Loucy (cell line): ENCODE measurements at regions not wholly inside any gene's neighbourhood (a gene's known extent, or its start where the extent isn't known, plus 50 kb on each side); places are given as distances from the start of the nearest gene placed in this dataset.

Source experiments
- H2AFZ ChIP-seq: fragments of 200-600 bp; sonication (generic); 2 replicates; pipeline ENCODE4 v1.6.0; 2016; ENCODE audit warnings: antibody characterized with exemption, mild to moderate bottlenecking, low read length, moderate library complexity
- H3F3A ChIP-seq: fragments of 200-600 bp; 2 replicates; pipeline ENCODE4 v1.6.0; 2016; ENCODE audit warnings: antibody characterized with exemption, low read depth, mild to moderate bottlenecking
- H3K27me3 ChIP-seq: fragments of 200-600 bp; sonication (generic); 2 replicates; pipeline ENCODE4 v1.6.1; 2014; ENCODE audit warnings: low read length, mild to moderate bottlenecking; ENCODE audit not compliant: insufficient read depth, poor library complexity, severe bottlenecking
- H3K36me3 ChIP-seq: fragments of 200-600 bp; sonication (generic); 2 replicates; pipeline ENCODE4 v1.6.1; 2016; ENCODE audit warnings: low read length; ENCODE audit not compliant: insufficient read depth
- H3K4me1 ChIP-seq: fragments of 200-600 bp; sonication (generic); 2 replicates; pipeline ENCODE4 v1.5.1; 2014; ENCODE audit warnings: low read length, mild to moderate bottlenecking; ENCODE audit not compliant: insufficient read depth, poor library complexity, severe bottlenecking
- H3K4me2 ChIP-seq: fragments of 200-600 bp; sonication (generic); 2 replicates; pipeline ENCODE4 v1.6.0; 2014; ENCODE audit warnings: antibody characterized with exemption, low read length, low read depth, mild to moderate bottlenecking; ENCODE audit not compliant: poor library complexity, severe bottlenecking
- H3K4me3 ChIP-seq: fragments of 200-600 bp; sonication (generic); 2 replicates; pipeline ENCODE4 v1.5.1; 2014; ENCODE audit warnings: low read length, mild to moderate bottlenecking, mixed read lengths; ENCODE audit not compliant: poor library complexity, severe bottlenecking
- H3K79me2 ChIP-seq: fragments of 200-600 bp; sonication (generic); 2 replicates; pipeline ENCODE4 v1.6.1; 2014; ENCODE audit warnings: low read length; ENCODE audit not compliant: insufficient read depth
- H3K9ac ChIP-seq: fragments of 200-600 bp; sonication (generic); 2 replicates; pipeline ENCODE4 v1.6.0; 2014; ENCODE audit warnings: mild to moderate bottlenecking, low read depth, low read length, moderate library complexity; ENCODE audit not compliant: poor library complexity, severe bottlenecking
- H3K9me2 ChIP-seq: fragments of 200-600 bp; sonication (generic); replicated peaks from 2 replicates; pipeline ENCODE4 v1.6.1; 2016; ENCODE audit warnings: low read depth, low read length, mixed read lengths
- H3K9me3 ChIP-seq: fragments of 200-600 bp; sonication (generic); 2 replicates; pipeline ENCODE4 v1.6.1; 2014; ENCODE audit warnings: mild to moderate bottlenecking, antibody characterized with exemption, low read length, low read depth; ENCODE audit not compliant: insufficient read depth
- H4K20me1 ChIP-seq: fragments of 200-600 bp; sonication (generic); 2 replicates; pipeline ENCODE4 v1.6.0; 2014; ENCODE audit warnings: antibody characterized with exemption, low read length, mild to moderate bottlenecking; ENCODE audit not compliant: insufficient read depth, poor library complexity, severe bottlenecking
- EZH2phosphoT487 ChIP-seq: fragments of 200-600 bp; IDR thresholded peaks from 2 replicates; pipeline ENCODE4 v1.6.1; 2018; ENCODE audit warnings: antibody characterized with exemption, mild to moderate bottlenecking, moderate library complexity, borderline replicate concordance
- TF ChIP-seq, protein P1 (sequence below): fragments of 200-600 bp; sonication (generic); conservative IDR thresholded peaks from 2 replicates; pipeline ENCODE4 v1.5.1; 2014; ENCODE audit warnings: mild to moderate bottlenecking, antibody characterized with exemption, low read length

DNA sequence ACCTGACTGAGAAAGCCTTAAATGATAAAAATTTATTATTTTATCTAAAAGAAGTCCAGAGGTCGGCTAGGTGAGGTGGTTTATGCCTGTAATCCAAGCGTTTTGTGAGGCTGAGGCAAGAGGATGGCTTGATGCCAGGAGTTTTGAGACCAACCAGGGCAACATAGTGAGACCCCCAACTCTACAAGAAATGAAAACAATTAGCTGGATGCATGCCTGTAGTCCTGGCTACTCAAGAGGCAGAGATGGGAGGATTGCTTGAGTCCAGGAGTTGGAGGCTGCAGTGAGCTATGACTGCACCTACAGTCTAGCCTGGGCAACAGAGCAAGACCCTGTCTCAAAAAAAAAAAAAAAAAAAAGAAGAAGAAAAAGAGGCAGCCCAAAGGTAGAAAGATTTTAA, 179.9 kb upstream of the KIF2A start:
- H3K27me3 ChIP-seq: no peaks in the 10 kb centered on the region
- H2AFZ ChIP-seq: no peak overlapping the region
- no peaks in the 10 kb centered on the region for H3K9me2 ChIP-seq
- no peaks in the 10 kb centered on the region for H3K9me3 ChIP-seq
- TF ChIP-seq, protein P1, sequence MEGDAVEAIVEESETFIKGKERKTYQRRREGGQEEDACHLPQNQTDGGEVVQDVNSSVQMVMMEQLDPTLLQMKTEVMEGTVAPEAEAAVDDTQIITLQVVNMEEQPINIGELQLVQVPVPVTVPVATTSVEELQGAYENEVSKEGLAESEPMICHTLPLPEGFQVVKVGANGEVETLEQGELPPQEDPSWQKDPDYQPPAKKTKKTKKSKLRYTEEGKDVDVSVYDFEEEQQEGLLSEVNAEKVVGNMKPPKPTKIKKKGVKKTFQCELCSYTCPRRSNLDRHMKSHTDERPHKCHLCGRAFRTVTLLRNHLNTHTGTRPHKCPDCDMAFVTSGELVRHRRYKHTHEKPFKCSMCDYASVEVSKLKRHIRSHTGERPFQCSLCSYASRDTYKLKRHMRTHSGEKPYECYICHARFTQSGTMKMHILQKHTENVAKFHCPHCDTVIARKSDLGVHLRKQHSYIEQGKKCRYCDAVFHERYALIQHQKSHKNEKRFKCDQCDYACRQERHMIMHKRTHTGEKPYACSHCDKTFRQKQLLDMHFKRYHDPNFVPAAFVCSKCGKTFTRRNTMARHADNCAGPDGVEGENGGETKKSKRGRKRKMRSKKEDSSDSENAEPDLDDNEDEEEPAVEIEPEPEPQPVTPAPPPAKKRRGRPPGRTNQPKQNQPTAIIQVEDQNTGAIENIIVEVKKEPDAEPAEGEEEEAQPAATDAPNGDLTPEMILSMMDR: no peak
- no peak for TF ChIP-seq EZH2phosphoT487
- H3K4me2 ChIP-seq: no peak overlapping the region
- no peak overlapping the region for H3K4me3 ChIP-seq
- no peaks in the 10 kb centered on the region for H3K4me1 ChIP-seq
- H4K20me1 ChIP-seq: no peaks in the 10 kb centered on the region
- no peaks in the 10 kb centered on the region for H3K79me2 ChIP-seq
- H3K9ac ChIP-seq: no peak overlapping the region
- no peaks in the 10 kb centered on the region for H3K36me3 ChIP-seq
- no peaks in the 10 kb centered on the region for H3F3A ChIP-seq

DNA sequence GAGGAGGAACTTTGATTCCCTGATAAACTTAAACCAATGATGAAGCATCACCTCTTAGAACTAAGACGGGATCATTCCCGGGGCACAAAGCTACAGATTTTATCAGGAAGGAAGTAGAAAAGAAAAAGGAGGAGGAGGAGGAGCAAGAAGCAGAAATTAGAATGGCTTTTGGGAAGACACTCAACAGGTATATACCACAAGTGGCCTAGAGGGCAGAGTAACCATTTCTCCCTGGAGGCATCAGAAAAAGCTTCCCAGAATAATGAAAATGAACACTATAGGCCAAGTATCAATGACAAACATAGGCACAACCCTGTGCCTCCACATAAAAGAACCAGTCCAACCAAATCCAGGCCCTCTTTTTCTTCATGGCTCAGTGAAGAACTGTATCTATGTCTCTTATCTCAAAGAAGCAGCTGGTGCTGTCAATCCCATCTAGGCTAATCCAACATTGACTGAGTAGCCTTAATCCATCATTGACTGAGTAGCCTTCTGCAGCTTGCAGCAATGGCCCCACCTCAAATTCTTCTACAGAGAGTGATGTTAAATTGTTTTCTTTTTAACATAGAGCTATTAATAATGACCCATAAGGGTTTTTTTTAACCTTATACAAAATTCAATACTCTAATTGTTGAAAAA, 178.8 kb upstream of the KIF2A start:
- Histone ChIP-seq H3F3A (no peaks in the 10 kb centered on the region), H3K27me3 (no peaks in the 10 kb centered on the region), H4K20me1 (no peaks in the 10 kb centered on the region), H3K9me3 (no peaks in the 10 kb centered on the region), H3K79me2 (no peaks in the 10 kb centered on the region), H3K36me3 (no peaks in the 10 kb centered on the region), H3K4me1 (no peaks in the 10 kb centered on the region), H3K4me3 (no peak overlapping the region), H2AFZ (no peak overlapping the region), H3K4me2 (no peak overlapping the region), H3K9me2 (no peaks in the 10 kb centered on the region), H3K9ac (no peak overlapping the region)
- TF ChIP-seq, protein P1: no peak
- TF ChIP-seq EZH2phosphoT487: no peak

DNA sequence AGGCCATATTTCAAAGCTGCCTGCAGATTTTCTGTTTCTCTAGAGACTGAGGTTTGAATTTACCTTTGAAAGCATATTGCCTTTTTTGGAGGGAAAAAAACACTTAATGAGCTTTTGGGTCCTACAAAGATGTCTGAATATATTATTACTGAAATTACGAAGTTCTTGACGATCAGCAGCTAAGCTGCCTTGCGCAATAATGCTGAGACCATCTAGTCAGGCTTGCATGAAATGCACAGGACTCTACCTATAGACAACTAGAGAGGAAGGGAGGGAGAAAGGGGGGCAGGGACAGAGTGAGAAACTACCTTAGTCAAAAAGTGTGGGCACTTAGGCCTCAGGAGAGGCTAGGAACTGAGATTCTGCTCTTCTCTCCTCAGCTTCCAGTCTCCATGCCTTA, 175.9 kb upstream of the KIF2A start:
- Histone ChIP-seq H3F3A (no peaks in the 10 kb centered on the region), H4K20me1 (no peaks in the 10 kb centered on the region), H3K27me3 (no peaks in the 10 kb centered on the region), H3K79me2 (no peaks in the 10 kb centered on the region), H2AFZ (no peak overlapping the region), H3K4me2 (no peak overlapping the region), H3K4me1 (peaks cover 6% of the 10 kb centered on the region), H3K4me3 (no peak overlapping the region), H3K9me2 (no peaks in the 10 kb centered on the region), H3K9me3 (no peaks in the 10 kb centered on the region), H3K36me3 (no peaks in the 10 kb centered on the region), H3K9ac (no peak overlapping the region)
- TF ChIP-seq, protein P1: no peak
- TF ChIP-seq EZH2phosphoT487: no peak
